ENCODE measurements at regions not wholly inside any gene's neighbourhood (a gene's known extent, or its start where the extent isn't known, plus 50 kb on each side); places are given as distances from the start of the nearest gene placed in this dataset.

DNA sequence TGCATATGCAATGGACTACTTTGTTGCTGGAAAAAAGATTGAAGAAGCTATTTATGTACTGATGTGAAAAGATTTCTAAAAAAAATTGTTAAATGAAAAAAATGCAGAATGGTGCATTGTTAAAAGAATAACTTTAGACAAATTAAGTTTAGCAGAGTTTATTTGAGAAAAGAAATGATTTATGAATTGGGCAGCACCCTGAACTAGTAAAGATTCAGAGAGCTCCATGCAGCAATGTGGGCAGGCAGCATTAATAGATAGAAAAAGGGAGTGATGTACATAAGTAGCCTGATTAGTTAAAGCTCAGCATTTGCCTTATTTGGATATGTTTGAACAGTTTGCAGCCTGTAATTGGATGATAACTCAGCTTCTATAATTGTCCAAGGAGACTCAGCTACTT lies 677.9 kb upstream of the SEMA6A start:
- TF ChIP-seq, protein P1, sequence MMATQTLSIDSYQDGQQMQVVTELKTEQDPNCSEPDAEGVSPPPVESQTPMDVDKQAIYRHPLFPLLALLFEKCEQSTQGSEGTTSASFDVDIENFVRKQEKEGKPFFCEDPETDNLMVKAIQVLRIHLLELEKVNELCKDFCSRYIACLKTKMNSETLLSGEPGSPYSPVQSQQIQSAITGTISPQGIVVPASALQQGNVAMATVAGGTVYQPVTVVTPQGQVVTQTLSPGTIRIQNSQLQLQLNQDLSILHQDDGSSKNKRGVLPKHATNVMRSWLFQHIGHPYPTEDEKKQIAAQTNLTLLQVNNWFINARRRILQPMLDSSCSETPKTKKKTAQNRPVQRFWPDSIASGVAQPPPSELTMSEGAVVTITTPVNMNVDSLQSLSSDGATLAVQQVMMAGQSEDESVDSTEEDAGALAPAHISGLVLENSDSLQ (IDR thresholded peaks at IDR 0.05) = no peak
- TF ChIP-seq FOXM1 (IDR thresholded peaks at IDR 0.05; ENCODE audit: borderline replicate concordance) (no peak), BHLHE40 (IDR thresholded peaks at IDR 0.05; ENCODE audit: borderline replicate concordance) (no peak), FOXK2 (IDR thresholded peaks at IDR 0.05) (no peak), ZNF384 (IDR thresholded peaks at IDR 0.05) (no peak), HDGF (IDR thresholded peaks at IDR 0.05; ENCODE audit: borderline replicate concordance) (no peak), FOXA1 (IDR thresholded peaks at IDR 0.05) (no peak), SP1 (IDR thresholded peaks at IDR 0.05) (no peak)

All from HEK293T (cell line).